HG02798 (cell line): ENCODE measurements at regions not wholly inside any gene's neighbourhood (a gene's known extent, or its start where the extent isn't known, plus 50 kb on each side); places are given as distances from the start of the nearest gene placed in this dataset.
"Not testable (repeated sequence)": the region's sequence is repeated elsewhere in the genome, so short reads cannot be mapped to it uniquely, and the experiment has no call there.

Experiments
- ATAC-seq: cut with Tn5 transposase; IDR thresholded peaks from one replicate; pipeline ENCODE4 v1.9.1; 2021; ENCODE audit warnings: mild to moderate bottlenecking; ENCODE audit not compliant: unreplicated experiment, poor library complexity

GRCh38 chr6:134822920-134823709 is 126.8 kb downstream of the ALDH8A1 start:
- peak; percentile 82 for ATAC-seq

- ATAC-seq, result no peak
Measured at GRCh38 chr6:134821928-134822864, 127.7 kb downstream of the ALDH8A1 start.

GRCh38 chr6:134821397-134821796 is 128.5 kb downstream of the ALDH8A1 start:
- ATAC-seq, result no peak

GRCh38 chr6:134819863-134820800 is 129.8 kb downstream of the ALDH8A1 start:
- no peak for ATAC-seq

GRCh38 chr6:134819236-134819635 is 130.7 kb downstream of the ALDH8A1 start:
- ATAC-seq, result no peak

- no peak for ATAC-seq
Measured at GRCh38 chr6:134817448-134817847, 132.5 kb downstream of the ALDH8A1 start.

- no peak for ATAC-seq
Measured at GRCh38 chr6:134816780-134817179, 133.1 kb downstream of the ALDH8A1 start.

- ATAC-seq, result no peak
Measured at GRCh38 chr6:134816300-134816699, 133.6 kb downstream of the ALDH8A1 start.

GRCh38 chr6:134814076-134814695 is 135.7 kb downstream of the ALDH8A1 start:
- ATAC-seq, result no peak

- ATAC-seq, result no peak
Measured at GRCh38 chr6:134813146-134813545, 136.8 kb downstream of the ALDH8A1 start.

- ATAC-seq, result no peak
Measured at GRCh38 chr6:134810402-134810801, 139.5 kb downstream of the ALDH8A1 start.

- no peak for ATAC-seq
Measured at GRCh38 chr6:134809130-134809529, 140.8 kb downstream of the ALDH8A1 start.

- ATAC-seq, result no peak
Measured at GRCh38 chr6:134806180-134806798, 143.6 kb downstream of the ALDH8A1 start.

- no peak for ATAC-seq
Measured at GRCh38 chr6:134805168-134805567, 144.7 kb downstream of the ALDH8A1 start.

- not testable (repeated sequence) for ATAC-seq
Measured at GRCh38 chr6:134804311-134804710, 145.6 kb downstream of the ALDH8A1 start.

- ATAC-seq, result no peak
Measured at GRCh38 chr6:134802426-134803058, 147.4 kb downstream of the ALDH8A1 start.

GRCh38 chr6:134797400-134798113 is 152.3 kb downstream of the ALDH8A1 start:
- ATAC-seq, result no peak

GRCh38 chr6:134795691-134796090 is 154.2 kb downstream of the ALDH8A1 start:
- no peak for ATAC-seq
